HepG2 (cell line): ENCODE measurements at regions not wholly inside any gene's neighbourhood (a gene's known extent, or its start where the extent isn't known, plus 50 kb on each side); places are given as distances from the start of the nearest gene placed in this dataset.

ENCODE experiments used
- ATAC-seq: fragments of 200-7000 bp; cut with Tn5 transposase; 3 replicates; pipeline ENCODE4 v1.9.1; 2020; ENCODE audit warnings: mild to moderate bottlenecking, moderate library complexity
- BruUV-seq: library from RNA; stranded (reverse); fragments of 400-500 nt; replicated peaks from 2 replicates; lab custom pipeline; 2021; lab: Mats Ljungman, UMichigan
- CTCF ChIA-PET: fragments of 300-600 bp; formaldehyde crosslinking; extraction: SDS; loops from one replicate; lab custom pipeline; 2021; ENCODE audit warnings: low total read pairs, inconsistent platforms, low intra/inter-chr PET ratio; lab: Yijun Ruan, JAX
- POLR2A ChIA-PET: fragments of 350-600 bp; sonication (Branson Sonifier 250); formaldehyde crosslinking; loops from one replicate; lab custom pipeline; 2020; ENCODE audit warnings: antibody characterized with exemption, inconsistent platforms; lab: Yijun Ruan, JAX
- DNase-seq: peaks from one replicate; pipeline ENCODE4 v3.0.0-alpha.2; 2015; ENCODE audit warnings: low spot score
- FAIRE-seq: peaks from 3 replicates; lab custom pipeline; 2011; peaks lifted over from hg19 to GRCh38; lab: Jason Lieb, UNC
- H2AFZ ChIP-seq: one replicate; pipeline ENCODE4 v1.6.1; 2011; ENCODE audit warnings: low read length, inconsistent platforms
- H3K27ac ChIP-seq: fragments of 300-600 bp; 3 replicates; pipeline ENCODE4 v1.8.0; 2011; ENCODE audit warnings: mixed run types, mild to moderate bottlenecking, mixed read lengths, low read length, inconsistent platforms; ENCODE audit not compliant: insufficient read depth; ENCODE audit errors: extremely low read length
- H3K27me3 ChIP-seq, 2 experiments: fragments of 200-600 bp in 1 of 2; 2 replicates in 1 of 2; 3 replicates in 1 of 2; pipeline versions ENCODE4 v1.6.0 to v1.8.0; 2011; ENCODE audit warnings: low read length in 2 of 2, mild to moderate bottlenecking in 2 of 2, moderate library complexity in 2 of 2, inconsistent platforms in 1 of 2; ENCODE audit not compliant: insufficient read depth in 2 of 2, control insufficient read depth in 1 of 2
- H3K36me3 ChIP-seq, 2 experiments: fragments of 200-600 bp in 1 of 2; replicated peaks in 1 of 2; 2 replicates in 1 of 2; 3 replicates in 1 of 2; pipeline versions ENCODE4 v1.5.1 to v1.8.0; 2011; ENCODE audit warnings: low read length in 2 of 2, inconsistent platforms in 1 of 2; ENCODE audit not compliant: insufficient read depth in 2 of 2, control insufficient read depth in 1 of 2
- H3K4me1 ChIP-seq: 2 replicates; pipeline ENCODE4 v1.5.1; 2012; ENCODE audit warnings: low read length, inconsistent platforms; ENCODE audit not compliant: insufficient read depth
- H3K4me2 ChIP-seq: 2 replicates; pipeline ENCODE4 v1.6.0; 2011; ENCODE audit warnings: low read depth, low read length, inconsistent platforms
- H3K4me3 ChIP-seq, 3 experiments: fragments of 200-600 bp in 1 of 3; sonication (generic), shearing (Covaris generic) in 1 of 3; replicated peaks in 1 of 3; 2 replicates each; pipeline ENCODE4 v1.5.1; 2011 to 2016; ENCODE audit warnings: low read length in 3 of 3, inconsistent platforms in 2 of 3, low read depth in 2 of 3, mild to moderate bottlenecking in 2 of 3, control low read depth in 1 of 3, mixed read lengths in 1 of 3; ENCODE audit not compliant: insufficient read depth in 1 of 3
- H3K79me2 ChIP-seq: one replicate; pipeline ENCODE4 v1.6.1; 2011; ENCODE audit warnings: low read length, inconsistent platforms; ENCODE audit not compliant: insufficient read depth
- H3K9ac ChIP-seq: 2 replicates; pipeline ENCODE4 v1.6.0; 2011; ENCODE audit warnings: mild to moderate bottlenecking, low read depth, low read length, inconsistent platforms; ENCODE audit not compliant: insufficient read depth
- H3K9me3 ChIP-seq: 2 replicates; pipeline ENCODE4 v1.5.1; 2012; ENCODE audit warnings: mild to moderate bottlenecking, low read length
- H4K20me1 ChIP-seq: 2 replicates; pipeline ENCODE4 v1.6.0; 2011; ENCODE audit warnings: inconsistent platforms, mild to moderate bottlenecking, low read length, moderate library complexity; ENCODE audit not compliant: insufficient read depth
- ETV5 ChIP-seq: IDR thresholded peaks from 2 replicates; pipeline ENCODE4 v1.6.1; 2018; ENCODE audit warnings: missing biosample characterization, missing genetic modification reagents, inconsistent platforms, borderline replicate concordance
- HDAC2 ChIP-seq: sonication (generic); formaldehyde crosslinking; IDR thresholded peaks from 2 replicates; pipeline ENCODE4 v1.4.0; 2020; ENCODE audit warnings: missing genetic modification reagents
- HOXA7 ChIP-seq: sonication (generic); formaldehyde crosslinking; IDR thresholded peaks from 2 replicates; pipeline ENCODE4 v1.8.1; 2022; ENCODE audit warnings: mild to moderate bottlenecking, missing genetic modification reagents, moderate library complexity
- KAT7 ChIP-seq: IDR thresholded peaks from 2 replicates; pipeline ENCODE4 v1.6.1; 2018; ENCODE audit warnings: borderline replicate concordance, missing compliant biosample characterization
- PHF20 ChIP-seq: sonication (generic); formaldehyde crosslinking; IDR thresholded peaks from 2 replicates; pipeline ENCODE4 v1.5.0; 2020; ENCODE audit warnings: mild to moderate bottlenecking, missing genetic modification reagents
- SNAPC2 ChIP-seq: sonication (generic); formaldehyde crosslinking; IDR thresholded peaks from 2 replicates; pipeline ENCODE4 v1.8.1; 2022; ENCODE audit warnings: mild to moderate bottlenecking, missing genetic modification reagents
- ZBTB49 ChIP-seq: sonication (generic); formaldehyde crosslinking; IDR thresholded peaks from 2 replicates; pipeline ENCODE4 v1.4.0; 2020; ENCODE audit warnings: missing genetic modification reagents, borderline replicate concordance
- ZNF281 ChIP-seq: sonication (generic); formaldehyde crosslinking; IDR thresholded peaks from 2 replicates; pipeline ENCODE4 v1.4.0; 2020; ENCODE audit warnings: missing genetic modification reagents, borderline replicate concordance
- ZNF782 ChIP-seq: sonication (generic); formaldehyde crosslinking; IDR thresholded peaks from 2 replicates; pipeline ENCODE4 v1.4.0; 2020; ENCODE audit warnings: missing genetic modification reagents, mild to moderate bottlenecking, borderline replicate concordance
- whole genome bisulfite sequencing: methylation state at CpG from one replicate; pipeline ENCODE4 v1.1.6; 2017; ENCODE audit warnings: low lambda C conversion rate; 5-methylcytosine and 5-hydroxymethylcytosine counted together
- in situ Hi-C: cut with HindIII; loops from 2 replicates; pipeline ENCODE4 v1.10.0; 2017; ENCODE audit warnings: low pct_unique_long_range_greater_than_20kb; ENCODE audit not compliant: extremely low pct_ligation_motif_present
- intact Hi-C: fragments of 100-400 bp; cut with micrococcal nuclease; formaldehyde crosslinking; loops from one replicate; pipeline ENCODE4 v1.10.0; 2022; ENCODE audit not compliant: unreplicated experiment
- TF ChIP-seq, protein P1 (sequence below): sonication (generic); formaldehyde crosslinking; IDR thresholded peaks from 2 replicates; pipeline ENCODE4 v1.4.0; 2020; ENCODE audit warnings: missing genetic modification reagents, borderline replicate concordance
- TF ChIP-seq, protein P2 (sequence below): sonication (generic); formaldehyde crosslinking; IDR thresholded peaks from 2 replicates; pipeline ENCODE4 v1.4.0; 2020; ENCODE audit warnings: mild to moderate bottlenecking, low read depth, missing genetic modification reagents

DNA sequence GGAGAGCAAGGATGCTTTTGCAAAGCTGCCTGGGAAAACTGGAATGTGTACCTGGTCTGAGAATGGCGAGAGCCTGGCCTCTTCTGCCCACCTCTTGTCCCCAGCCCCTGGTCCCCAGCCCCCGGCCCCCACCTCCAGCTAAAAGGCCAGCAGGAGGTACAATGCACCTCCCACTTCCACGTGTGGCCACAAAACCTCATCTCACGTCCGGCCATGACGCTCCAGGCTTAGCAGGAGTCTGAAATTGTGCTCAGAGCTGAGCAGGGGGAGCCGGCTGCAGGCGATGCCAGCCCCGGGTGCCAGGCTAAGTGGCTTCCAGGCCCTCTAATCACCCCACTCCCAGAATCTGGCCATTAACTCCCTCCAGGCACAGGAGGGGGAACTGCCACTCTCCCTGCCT lies 83.1 kb upstream of the PRR20G start (continued):
- TF ChIP-seq, protein P1, sequence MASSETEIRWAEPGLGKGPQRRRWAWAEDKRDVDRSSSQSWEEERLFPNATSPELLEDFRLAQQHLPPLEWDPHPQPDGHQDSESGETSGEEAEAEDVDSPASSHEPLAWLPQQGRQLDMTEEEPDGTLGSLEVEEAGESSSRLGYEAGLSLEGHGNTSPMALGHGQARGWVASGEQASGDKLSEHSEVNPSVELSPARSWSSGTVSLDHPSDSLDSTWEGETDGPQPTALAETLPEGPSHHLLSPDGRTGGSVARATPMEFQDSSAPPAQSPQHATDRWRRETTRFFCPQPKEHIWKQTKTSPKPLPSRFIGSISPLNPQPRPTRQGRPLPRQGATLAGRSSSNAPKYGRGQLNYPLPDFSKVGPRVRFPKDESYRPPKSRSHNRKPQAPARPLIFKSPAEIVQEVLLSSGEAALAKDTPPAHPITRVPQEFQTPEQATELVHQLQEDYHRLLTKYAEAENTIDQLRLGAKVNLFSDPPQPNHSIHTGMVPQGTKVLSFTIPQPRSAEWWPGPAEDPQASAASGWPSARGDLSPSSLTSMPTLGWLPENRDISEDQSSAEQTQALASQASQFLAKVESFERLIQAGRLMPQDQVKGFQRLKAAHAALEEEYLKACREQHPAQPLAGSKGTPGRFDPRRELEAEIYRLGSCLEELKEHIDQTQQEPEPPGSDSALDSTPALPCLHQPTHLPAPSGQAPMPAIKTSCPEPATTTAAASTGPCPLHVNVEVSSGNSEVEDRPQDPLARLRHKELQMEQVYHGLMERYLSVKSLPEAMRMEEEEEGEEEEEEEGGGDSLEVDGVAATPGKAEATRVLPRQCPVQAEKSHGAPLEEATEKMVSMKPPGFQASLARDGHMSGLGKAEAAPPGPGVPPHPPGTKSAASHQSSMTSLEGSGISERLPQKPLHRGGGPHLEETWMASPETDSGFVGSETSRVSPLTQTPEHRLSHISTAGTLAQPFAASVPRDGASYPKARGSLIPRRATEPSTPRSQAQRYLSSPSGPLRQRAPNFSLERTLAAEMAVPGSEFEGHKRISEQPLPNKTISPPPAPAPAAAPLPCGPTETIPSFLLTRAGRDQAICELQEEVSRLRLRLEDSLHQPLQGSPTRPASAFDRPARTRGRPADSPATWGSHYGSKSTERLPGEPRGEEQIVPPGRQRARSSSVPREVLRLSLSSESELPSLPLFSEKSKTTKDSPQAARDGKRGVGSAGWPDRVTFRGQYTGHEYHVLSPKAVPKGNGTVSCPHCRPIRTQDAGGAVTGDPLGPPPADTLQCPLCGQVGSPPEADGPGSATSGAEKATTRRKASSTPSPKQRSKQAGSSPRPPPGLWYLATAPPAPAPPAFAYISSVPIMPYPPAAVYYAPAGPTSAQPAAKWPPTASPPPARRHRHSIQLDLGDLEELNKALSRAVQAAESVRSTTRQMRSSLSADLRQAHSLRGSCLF (CRISPR knock-in tag), result no peak
- TF ChIP-seq ZNF782 (CRISPR knock-in tag) (no peak), KAT7 (no peak)

- Histone ChIP-seq H3K27ac (no peak overlapping the region), H3K4me2 (no peak overlapping the region), H3K79me2 (no peaks in the 10 kb centered on the region), H3K9ac (no peak overlapping the region), H2AFZ (no peak overlapping the region), H4K20me1 (no peaks in the 10 kb centered on the region), H3K4me1 (no peaks in the 10 kb centered on the region), H3K9me3 (no peaks in the 10 kb centered on the region), H3K27me3 (peaks cover 4 to 22% of the 10 kb centered on the region in 2 experiments; a peak in 4 of 5 replicates), H3K4me3 (no peak overlapping the region), H3K36me3 (no peaks in the 10 kb centered on the region)
- FAIRE-seq, result no peak
- BruUV-seq, result no TSS peak
- no peak for ATAC-seq
- in situ Hi-C loops, result no loop called here
- POLR2A ChIA-PET, result no interaction called here
- intact Hi-C loops, result no loop called here
- DNase-seq, result no peak
- CTCF ChIA-PET, result no interaction called here
- 0% methylated on average over 4 of the region's 4 CpGs for WGBS
- TF ChIP-seq SNAPC2 (CRISPR knock-in tag) (no peak), PHF20 (CRISPR knock-in tag) (no peak), ETV5 (CRISPR knock-in tag) (no peak), HDAC2 (CRISPR knock-in tag) (no peak), ZBTB49 (no peak), ZNF281 (CRISPR knock-in tag) (no peak), HOXA7 (CRISPR knock-in tag) (no peak)
- TF ChIP-seq, protein P2, sequence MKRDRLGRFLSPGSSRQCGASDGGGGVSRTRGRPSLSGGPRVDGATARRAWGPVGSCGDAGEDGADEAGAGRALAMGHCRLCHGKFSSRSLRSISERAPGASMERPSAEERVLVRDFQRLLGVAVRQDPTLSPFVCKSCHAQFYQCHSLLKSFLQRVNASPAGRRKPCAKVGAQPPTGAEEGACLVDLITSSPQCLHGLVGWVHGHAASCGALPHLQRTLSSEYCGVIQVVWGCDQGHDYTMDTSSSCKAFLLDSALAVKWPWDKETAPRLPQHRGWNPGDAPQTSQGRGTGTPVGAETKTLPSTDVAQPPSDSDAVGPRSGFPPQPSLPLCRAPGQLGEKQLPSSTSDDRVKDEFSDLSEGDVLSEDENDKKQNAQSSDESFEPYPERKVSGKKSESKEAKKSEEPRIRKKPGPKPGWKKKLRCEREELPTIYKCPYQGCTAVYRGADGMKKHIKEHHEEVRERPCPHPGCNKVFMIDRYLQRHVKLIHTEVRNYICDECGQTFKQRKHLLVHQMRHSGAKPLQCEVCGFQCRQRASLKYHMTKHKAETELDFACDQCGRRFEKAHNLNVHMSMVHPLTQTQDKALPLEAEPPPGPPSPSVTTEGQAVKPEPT (CRISPR knock-in tag), result no peak
These were observed 81.6 kb upstream of the PRR20G start for GRCh38 chr3:127369356-127369935.
